GM21786 (cell line): ENCODE measurements at regions not wholly inside any gene's neighbourhood (a gene's known extent, or its start where the extent isn't known, plus 50 kb on each side); places are given as distances from the start of the nearest gene placed in this dataset.

Source experiments
- ATAC-seq: cut with Tn5 transposase; IDR thresholded peaks from one replicate; pipeline ENCODE4 v1.9.1; 2021; ENCODE audit not compliant: unreplicated experiment

DNA sequence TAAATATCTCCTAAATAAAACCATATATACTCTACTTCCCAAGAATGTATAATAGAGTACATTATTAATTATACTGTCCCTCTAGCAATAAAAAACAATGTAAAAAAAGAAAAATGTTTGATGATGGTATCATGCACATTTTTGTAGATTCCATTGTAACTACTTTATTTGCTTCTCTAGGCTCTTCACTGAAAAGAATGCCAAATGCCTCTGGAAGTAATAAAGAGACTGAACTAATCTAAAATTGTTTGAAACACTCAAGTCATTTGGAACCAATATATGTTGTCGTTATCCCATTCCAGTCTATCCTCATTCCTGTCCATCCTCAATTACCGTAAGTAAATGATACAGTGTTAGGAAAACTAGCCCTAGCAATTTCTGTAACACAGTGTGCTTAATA lies 233.6 kb downstream of the C12orf50 start:
- ATAC-seq, result no peak

GRCh38 chr12:87794854-87795253 lies 234.3 kb downstream of the C12orf50 start:
- no peak for ATAC-seq

GRCh38 chr12:87793131-87793530 lies 236.1 kb downstream of the C12orf50 start:
- ATAC-seq, result no peak

DNA sequence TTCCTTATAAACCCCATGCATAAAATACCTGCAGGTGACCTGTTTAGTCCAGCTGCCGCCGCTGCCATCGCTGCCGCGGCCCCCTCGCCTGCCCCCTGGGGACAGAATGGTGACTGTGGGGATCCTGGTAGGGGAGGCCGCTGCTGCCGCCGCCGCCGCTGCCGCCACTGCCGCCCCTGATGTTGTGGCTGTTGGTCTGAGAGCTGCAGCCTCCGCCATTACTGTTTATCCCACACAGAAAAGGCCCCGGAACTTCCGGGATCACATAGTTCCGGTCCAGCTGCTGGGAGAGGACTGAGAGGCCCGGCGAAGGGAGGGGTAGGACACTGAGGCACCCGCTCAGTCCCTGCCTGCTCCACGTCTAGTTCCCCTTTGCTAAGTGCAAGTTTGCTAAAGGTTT lies 244.9 kb downstream of the C12orf50 start:
- ATAC-seq, result no peak

DNA sequence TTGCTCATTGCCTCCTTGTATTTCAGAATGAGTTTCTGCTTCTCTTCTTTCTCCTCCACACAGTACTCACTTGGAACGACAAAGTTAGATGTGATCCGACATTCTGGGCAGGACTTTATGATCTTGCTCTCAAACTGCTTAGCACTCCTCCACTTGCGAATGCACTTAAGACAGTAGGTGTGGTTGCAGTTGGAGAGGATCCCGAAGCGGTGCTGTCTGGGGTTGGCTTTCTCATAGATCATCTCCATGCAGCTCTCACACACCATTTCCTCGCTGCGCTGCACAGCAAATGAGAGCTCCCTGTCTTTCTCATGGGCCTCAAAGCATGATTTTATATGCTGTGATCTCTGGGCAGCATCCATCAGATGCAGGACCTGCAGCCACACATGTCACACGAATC lies 245.7 kb downstream of the C12orf50 start:
- no peak for ATAC-seq

GRCh38 chr12:87782838-87783237 lies 246.4 kb downstream of the C12orf50 start:
- no peak for ATAC-seq

GRCh38 chr12:87779858-87780498 lies 249.2 kb downstream of the C12orf50 start:
- ATAC-seq, result no peak

DNA sequence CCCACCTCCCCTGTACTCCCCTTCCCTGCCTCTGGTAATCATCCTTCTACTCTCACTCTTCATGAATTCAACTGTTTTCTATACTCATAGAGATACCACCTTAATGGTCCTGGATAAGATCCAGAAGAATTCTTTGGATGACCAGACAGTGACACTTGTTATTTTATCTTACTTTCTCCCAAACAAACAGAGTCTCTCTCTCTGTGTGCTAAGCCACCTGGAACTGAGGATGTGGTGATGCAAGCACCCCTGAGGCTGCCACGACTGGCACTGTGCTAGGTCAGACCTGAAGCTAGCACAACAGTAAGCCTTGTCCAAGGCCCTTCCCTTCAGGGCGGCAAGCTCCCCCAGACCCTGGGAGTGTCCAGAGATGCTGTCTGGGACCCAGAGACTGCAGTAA lies 250.2 kb downstream of the C12orf50 start:
- no peak for ATAC-seq

- ATAC-seq, result no peak
Observed at GRCh38 chr12:87778065-87778464, 251.1 kb downstream of the C12orf50 start.

DNA sequence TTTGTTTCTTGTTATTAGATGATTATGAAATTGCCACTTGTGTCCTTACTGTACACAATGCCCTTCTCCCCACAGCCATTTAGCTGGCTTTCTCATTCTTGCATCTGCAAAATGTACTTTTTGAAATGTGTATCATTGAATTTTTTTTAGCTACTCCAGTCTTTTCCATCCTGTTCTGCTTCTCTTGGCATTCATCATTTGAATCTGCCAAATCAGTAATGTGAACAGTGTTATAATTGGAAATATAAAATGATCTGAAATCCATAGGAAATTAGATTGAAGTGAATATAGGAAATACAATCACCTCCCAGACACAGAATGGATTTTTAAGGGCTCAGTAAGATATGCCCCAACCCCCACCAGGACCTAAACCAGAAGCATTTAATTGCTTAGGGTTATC lies 253.4 kb downstream of the C12orf50 start:
- no peak for ATAC-seq

DNA sequence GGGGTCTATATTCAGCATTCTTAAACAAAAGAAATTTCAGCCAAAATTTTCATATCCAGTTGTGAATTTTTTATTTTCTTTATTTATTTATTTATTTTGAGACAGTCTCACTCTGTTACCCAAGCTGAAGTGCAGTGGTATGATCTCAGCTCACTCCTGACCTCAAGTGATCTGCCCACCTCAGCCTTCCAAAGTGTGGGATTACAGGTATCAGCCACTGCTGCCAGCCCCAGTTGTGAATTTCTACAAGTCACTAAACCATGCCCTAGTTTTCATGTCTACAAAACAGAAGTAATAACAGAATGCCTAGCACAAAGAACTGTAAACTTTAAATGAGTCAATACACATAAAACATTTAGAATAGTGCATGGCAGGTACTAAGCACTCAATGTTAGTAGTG lies 254.2 kb downstream of the C12orf50 start:
- no peak for ATAC-seq

GRCh38 chr12:87772401-87772800 lies 256.8 kb downstream of the C12orf50 start:
- ATAC-seq, result no peak

- no peak for ATAC-seq
Observed at GRCh38 chr12:87768501-87769287, 260.5 kb downstream of the C12orf50 start.

GRCh38 chr12:87766044-87766443 lies 263.2 kb downstream of the C12orf50 start:
- no peak for ATAC-seq

DNA sequence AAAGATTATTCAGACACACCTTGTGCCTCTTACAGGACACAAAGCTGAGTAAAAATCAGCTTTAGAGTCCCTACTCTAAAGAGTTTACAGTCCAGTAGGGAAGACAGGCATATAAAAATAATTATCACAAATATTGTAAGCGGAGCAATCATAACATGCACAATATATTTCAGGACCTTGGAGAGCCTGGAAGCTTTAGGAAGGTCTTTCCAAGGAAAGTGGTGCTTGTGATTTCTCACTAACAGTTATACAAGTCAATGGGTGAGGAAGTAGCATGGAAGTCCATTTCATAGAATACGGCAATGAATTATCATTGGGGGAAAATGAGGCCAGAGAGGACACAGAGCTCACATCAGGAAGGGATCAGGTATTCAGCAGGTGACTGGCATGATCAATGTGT lies 268.3 kb downstream of the C12orf50 start:
- ATAC-seq, result no peak

DNA sequence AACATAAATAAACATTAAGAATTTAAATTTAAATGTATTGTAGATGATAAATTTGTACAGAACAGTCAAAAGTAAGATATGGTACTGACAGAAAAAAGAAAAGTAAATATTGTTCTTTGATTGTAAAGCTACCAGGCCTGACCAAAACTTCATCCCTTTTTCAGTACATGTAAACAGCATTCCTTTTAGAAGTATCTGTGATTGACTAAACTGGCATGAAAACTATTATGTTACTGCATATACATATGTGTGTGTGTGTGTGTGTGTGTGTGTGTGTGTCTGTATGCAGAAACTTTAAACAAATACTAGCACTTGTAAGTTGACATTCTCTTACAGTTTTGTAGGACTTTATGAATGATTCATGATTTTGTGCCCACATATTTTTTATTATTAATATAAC lies 270.9 kb downstream of the C12orf50 start:
- ATAC-seq, result no peak

DNA sequence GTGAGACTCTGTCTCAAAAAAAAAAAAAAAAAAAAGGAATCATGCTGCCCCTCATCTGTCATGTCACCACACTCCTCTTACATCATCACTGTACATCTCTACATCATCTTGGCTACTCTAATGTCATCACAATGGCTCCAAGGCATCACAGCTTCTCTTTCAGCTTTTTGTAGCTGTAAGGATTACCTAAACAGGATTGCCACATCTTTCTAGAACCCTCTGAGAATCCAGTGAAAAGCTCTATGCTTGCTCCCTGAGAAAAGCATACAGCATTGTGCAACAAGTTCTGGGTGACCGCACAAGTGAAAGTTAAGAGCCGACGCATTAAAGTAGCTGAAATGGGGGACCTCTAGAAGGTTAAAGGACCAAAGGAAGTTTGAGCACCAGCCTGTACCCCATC lies 272.5 kb downstream of the C12orf50 start:
- no peak for ATAC-seq

GRCh38 chr12:87756111-87756510 lies 273.1 kb downstream of the C12orf50 start:
- no peak for ATAC-seq

DNA sequence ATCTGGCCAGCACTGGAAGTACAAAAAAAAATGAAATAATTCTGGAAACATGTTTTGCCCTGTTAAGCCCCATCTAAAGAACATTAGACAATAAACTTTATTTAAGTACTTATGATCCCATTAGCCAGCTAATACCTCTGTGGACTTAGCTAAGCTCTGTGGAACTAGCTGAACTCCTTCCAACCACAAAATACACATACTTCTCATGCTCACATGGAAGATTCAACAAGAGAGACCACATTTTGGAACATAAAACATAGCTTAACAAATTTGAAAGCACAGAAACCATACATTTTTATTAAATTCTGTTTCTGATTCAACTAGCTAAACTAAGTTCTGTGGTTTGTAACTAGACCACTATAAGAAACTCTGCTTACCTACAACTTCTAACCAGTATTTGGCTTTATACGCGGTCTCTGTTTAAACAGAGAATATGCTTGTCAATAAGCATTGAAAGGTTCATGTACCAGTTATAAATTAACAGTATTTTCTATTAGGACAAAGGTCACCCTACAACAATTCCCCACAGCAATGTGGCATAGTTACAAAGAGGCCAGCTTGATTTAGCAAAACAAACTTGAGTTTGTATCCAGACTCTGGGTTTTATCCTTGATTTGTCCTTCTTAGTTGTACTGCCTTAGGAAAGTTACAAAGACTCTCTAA lies 300.1 kb downstream of the C12orf50 start:
- no peak for ATAC-seq

- no peak for ATAC-seq
Observed at GRCh38 chr12:87720967-87721366, 308.2 kb downstream of the C12orf50 start.

GRCh38 chr12:87704374-87704773 lies 324.8 kb downstream of the C12orf50 start:
- no peak for ATAC-seq

DNA sequence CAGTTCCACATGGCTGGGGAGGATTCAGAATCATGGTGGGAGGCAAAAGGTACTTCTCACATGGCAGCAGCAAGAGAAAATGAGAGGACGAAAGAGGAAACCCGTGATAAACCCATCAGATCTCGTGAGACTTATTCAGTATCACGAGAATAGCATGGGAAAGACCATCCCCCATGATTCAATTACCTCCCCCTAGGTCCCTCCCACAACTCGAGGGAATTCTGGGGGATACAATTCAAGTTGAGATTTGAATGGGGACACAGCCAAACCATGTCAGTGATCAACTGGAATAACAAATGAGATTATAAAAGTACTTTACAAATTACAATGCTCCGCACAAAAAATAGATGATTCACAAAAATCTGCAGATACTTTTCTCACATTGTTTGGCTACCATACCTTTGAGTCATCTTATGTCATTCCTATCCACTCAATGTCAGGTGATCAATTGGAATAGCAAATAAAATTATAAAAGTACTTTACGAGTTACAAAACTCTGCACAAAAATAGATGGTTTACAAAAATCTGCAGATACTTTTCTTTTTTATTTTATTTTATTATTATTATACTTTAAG lies 338.9 kb downstream of the C12orf50 start:
- ATAC-seq, result no peak
